ENCODE measurements at regions not wholly inside any gene's neighbourhood (a gene's known extent, or its start where the extent isn't known, plus 50 kb on each side); places are given as distances from the start of the nearest gene placed in this dataset.

DNA sequence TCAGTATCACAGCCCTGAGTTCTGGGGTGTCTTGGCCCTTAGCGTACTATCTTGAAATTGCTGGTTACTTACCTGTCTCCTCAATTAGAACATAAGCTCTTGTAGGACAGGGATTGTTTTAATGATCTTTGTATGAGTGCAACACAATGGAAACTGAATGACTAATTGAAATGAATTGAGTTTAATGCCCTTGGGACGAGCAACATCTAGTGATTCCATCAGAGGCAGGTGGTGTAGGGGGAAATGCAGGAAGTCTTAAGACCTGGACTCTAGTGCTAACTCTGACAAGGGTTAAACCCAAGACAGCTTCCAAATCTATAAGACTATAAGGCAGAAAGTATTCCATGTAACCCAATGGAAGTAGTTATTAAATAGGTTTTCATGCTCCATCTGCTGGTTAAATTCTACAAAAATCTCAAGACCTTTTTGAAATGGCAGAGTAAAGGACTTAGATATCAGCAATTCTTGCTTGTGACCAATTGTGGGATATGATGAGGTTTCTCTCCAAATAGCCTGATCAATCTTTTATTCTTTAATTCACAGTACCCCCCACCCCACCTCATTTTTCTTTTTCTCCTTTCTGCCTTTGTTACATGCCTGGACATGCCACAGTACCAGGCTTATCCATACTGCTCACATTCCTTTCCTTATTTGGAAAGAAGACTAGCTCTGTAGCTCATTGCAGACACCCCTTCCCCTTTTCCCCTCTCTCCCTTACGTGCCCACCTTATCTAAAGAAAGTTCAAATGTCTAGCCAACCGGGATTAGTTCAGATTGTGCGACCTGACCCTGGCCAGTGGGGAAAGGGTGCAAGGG lies 340.8 kb downstream of the PAPSS1 start:
- TF ChIP-seq, protein P1, sequence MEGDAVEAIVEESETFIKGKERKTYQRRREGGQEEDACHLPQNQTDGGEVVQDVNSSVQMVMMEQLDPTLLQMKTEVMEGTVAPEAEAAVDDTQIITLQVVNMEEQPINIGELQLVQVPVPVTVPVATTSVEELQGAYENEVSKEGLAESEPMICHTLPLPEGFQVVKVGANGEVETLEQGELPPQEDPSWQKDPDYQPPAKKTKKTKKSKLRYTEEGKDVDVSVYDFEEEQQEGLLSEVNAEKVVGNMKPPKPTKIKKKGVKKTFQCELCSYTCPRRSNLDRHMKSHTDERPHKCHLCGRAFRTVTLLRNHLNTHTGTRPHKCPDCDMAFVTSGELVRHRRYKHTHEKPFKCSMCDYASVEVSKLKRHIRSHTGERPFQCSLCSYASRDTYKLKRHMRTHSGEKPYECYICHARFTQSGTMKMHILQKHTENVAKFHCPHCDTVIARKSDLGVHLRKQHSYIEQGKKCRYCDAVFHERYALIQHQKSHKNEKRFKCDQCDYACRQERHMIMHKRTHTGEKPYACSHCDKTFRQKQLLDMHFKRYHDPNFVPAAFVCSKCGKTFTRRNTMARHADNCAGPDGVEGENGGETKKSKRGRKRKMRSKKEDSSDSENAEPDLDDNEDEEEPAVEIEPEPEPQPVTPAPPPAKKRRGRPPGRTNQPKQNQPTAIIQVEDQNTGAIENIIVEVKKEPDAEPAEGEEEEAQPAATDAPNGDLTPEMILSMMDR (conservative IDR thresholded peaks at IDR 0.05 in 1 of 2, IDR thresholded peaks at IDR 0.05 in 1 of 2; ENCODE audit: extremely low read depth in 1 of 2, insufficient read depth in 1 of 2, low read depth in 1 of 2, low read length in 2 of 2) = peak in 1 of 2 donors; percentile 31
- TF ChIP-seq EZH2 (IDR thresholded peaks at IDR 0.05; ENCODE audit: borderline replicate concordance, low read length) = no peak

All from mammary epithelial cell (primary cell).